ENCODE measurements at regions not wholly inside any gene's neighbourhood (a gene's known extent, or its start where the extent isn't known, plus 50 kb on each side); places are given as distances from the start of the nearest gene placed in this dataset.

- TF ChIP-seq CTCF (IDR thresholded peaks at IDR 0.05): no peak
- TF ChIP-seq POLR2A (IDR thresholded peaks at IDR 0.05): no peak
Measured at GRCh38 chr2:71833855-71834560, 313.7 kb downstream of the CYP26B1 start.
